ENCODE measurements at regions not wholly inside any gene's neighbourhood (a gene's known extent, or its start where the extent isn't known, plus 50 kb on each side); places are given as distances from the start of the nearest gene placed in this dataset.

GRCh38 chr20:10963717-10964266 is 290.0 kb upstream of the JAG1 start:
- Histone ChIP-seq H3K27me3 (no peaks in the 10 kb centered on the region), H4K20me1 (ENCODE audit: low read depth) (no peaks in the 10 kb centered on the region), H3K4me2 (no peak overlapping the region), H3K9me3 (ENCODE audit: low read depth) (no peaks in the 10 kb centered on the region), H3F3A (ENCODE audit: low read depth) (no peaks in the 10 kb centered on the region), H3K27ac (no peak overlapping the region), H3K4me1 (no peaks in the 10 kb centered on the region), H3K79me2 (ENCODE audit: low read depth) (no peaks in the 10 kb centered on the region), H2AFZ (replicated peaks) (no peak overlapping the region), H3K36me3 (no peaks in the 10 kb centered on the region), H3K9ac (no peak overlapping the region), H3K4me3 (no peak overlapping the region)
- no peak for DNase-seq (ENCODE audit: low spot score)
- TF ChIP-seq EZH2 (IDR thresholded peaks at IDR 0.05) (no peak), CTCF (IDR thresholded peaks at IDR 0.05) (no peak), EZH2phosphoT487 (IDR thresholded peaks at IDR 0.05) (no peak)
- Mint-ChIP-seq H3K4me3 (no peak overlapping the region), H3K27me3 (ENCODE audit: insufficient read depth, low read depth) (peaks cover 2% of the 10 kb centered on the region), H3K4me1 (no peaks in the 10 kb centered on the region), H3K27ac (no peak overlapping the region), H3K9me3 (no peaks in the 10 kb centered on the region), H3K36me3 (no peaks in the 10 kb centered on the region)

GRCh38 chr20:10965936-10966470 is 292.2 kb upstream of the JAG1 start:
- no peaks in the 10 kb centered on the region for H3K9me3 ChIP-seq (ENCODE audit: low read depth)
- Mint-ChIP-seq H3K27me3 (ENCODE audit: insufficient read depth, low read depth) (peaks cover 2% of the 10 kb centered on the region), H3K36me3 (no peaks in the 10 kb centered on the region), H3K4me1 (no peaks in the 10 kb centered on the region), H3K4me3 (no peak overlapping the region), H3K27ac (no peak overlapping the region), H3K9me3 (peaks cover 2% of the 10 kb centered on the region)
- TF ChIP-seq EZH2 (IDR thresholded peaks at IDR 0.05), result no peak
- no peak for TF ChIP-seq EZH2phosphoT487 (IDR thresholded peaks at IDR 0.05)
- no peak for TF ChIP-seq CTCF (IDR thresholded peaks at IDR 0.05)
- H3K4me3 ChIP-seq, result no peak overlapping the region
- H3K9ac ChIP-seq, result no peak overlapping the region
- H3F3A ChIP-seq (ENCODE audit: low read depth), result no peaks in the 10 kb centered on the region
- H3K4me1 ChIP-seq, result no peaks in the 10 kb centered on the region
- no peaks in the 10 kb centered on the region for H3K27me3 ChIP-seq
- H3K27ac ChIP-seq, result no peak overlapping the region
- DNase-seq (ENCODE audit: low spot score), result no peak
- no peaks in the 10 kb centered on the region for H4K20me1 ChIP-seq (ENCODE audit: low read depth)
- no peaks in the 10 kb centered on the region for H3K36me3 ChIP-seq
- H2AFZ ChIP-seq (replicated peaks), result no peak overlapping the region
- no peaks in the 10 kb centered on the region for H3K79me2 ChIP-seq (ENCODE audit: low read depth)
- no peak overlapping the region for H3K4me2 ChIP-seq

GRCh38 chr20:10970109-10970508 is 296.3 kb upstream of the JAG1 start:
- no peak overlapping the region for H3K27ac Mint-ChIP-seq
- Histone ChIP-seq H3K79me2 (ENCODE audit: low read depth) (no peaks in the 10 kb centered on the region), H3K4me3 (no peak overlapping the region), H3K27me3 (no peaks in the 10 kb centered on the region), H4K20me1 (ENCODE audit: low read depth) (no peaks in the 10 kb centered on the region), H3K9me3 (ENCODE audit: low read depth) (no peaks in the 10 kb centered on the region), H3K36me3 (no peaks in the 10 kb centered on the region), H3K4me2 (no peak overlapping the region), H2AFZ (replicated peaks) (no peak overlapping the region), H3F3A (ENCODE audit: low read depth) (no peaks in the 10 kb centered on the region), H3K27ac (no peak overlapping the region), H3K4me1 (no peaks in the 10 kb centered on the region), H3K9ac (no peak overlapping the region)
- no peaks in the 10 kb centered on the region for H3K36me3 Mint-ChIP-seq
- H3K4me3 Mint-ChIP-seq, result no peak overlapping the region
- H3K9me3 Mint-ChIP-seq, result peaks cover 2% of the 10 kb centered on the region
- peaks cover 3% of the 10 kb centered on the region for H3K4me1 Mint-ChIP-seq
- TF ChIP-seq CTCF (IDR thresholded peaks at IDR 0.05), result no peak
- no peak for TF ChIP-seq EZH2 (IDR thresholded peaks at IDR 0.05)
- no peak for TF ChIP-seq EZH2phosphoT487 (IDR thresholded peaks at IDR 0.05)
- DNase-seq (ENCODE audit: low spot score), result no peak
- no peaks in the 10 kb centered on the region for H3K27me3 Mint-ChIP-seq (ENCODE audit: insufficient read depth, low read depth)
